ENCODE measurements at regions not wholly inside any gene's neighbourhood (a gene's known extent, or its start where the extent isn't known, plus 50 kb on each side); places are given as distances from the start of the nearest gene placed in this dataset.
"Not testable (repeated sequence)": the region's sequence is repeated elsewhere in the genome, so short reads cannot be mapped to it uniquely, and the experiment has no call there.

DNA sequence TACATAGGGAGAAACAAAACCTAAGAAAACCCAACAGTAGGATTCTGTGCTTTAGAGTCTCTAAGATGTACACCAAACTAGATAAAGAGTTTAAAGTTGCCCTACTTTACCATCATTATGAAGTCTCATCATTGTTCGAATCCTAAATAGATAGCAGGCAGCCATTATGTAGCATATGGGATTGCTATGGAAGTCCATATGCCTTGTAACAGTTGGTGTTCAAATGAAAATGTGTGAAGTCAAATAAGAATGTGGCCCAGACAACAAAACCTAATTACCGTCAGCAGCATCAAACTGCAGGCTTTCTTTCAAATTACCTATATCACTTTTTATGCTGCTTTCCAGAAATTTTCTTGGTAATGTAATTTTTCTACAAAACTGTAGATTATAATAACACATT lies 1380.1 kb downstream of the GRIK2 start:
- peaks cover 25% of the 10 kb centered on the region for H3K9me3 Mint-ChIP-seq
- no peak overlapping the region for H3K4me3 Mint-ChIP-seq
- DNase-seq (ENCODE audit: low spot score in 2 of 2, unreplicated experiment in 2 of 2) = no peak
- H3K27me3 Mint-ChIP-seq (ENCODE audit: low read depth) = no peaks in the 10 kb centered on the region
- no peak for TF ChIP-seq CTCF (IDR thresholded peaks at IDR 0.05; ENCODE audit: unreplicated experiment)
- H3K27ac Mint-ChIP-seq = no peak overlapping the region
- peaks cover 12% of the 10 kb centered on the region for H3K36me3 Mint-ChIP-seq
- no peaks in the 10 kb centered on the region for H3K4me1 Mint-ChIP-seq

DNA sequence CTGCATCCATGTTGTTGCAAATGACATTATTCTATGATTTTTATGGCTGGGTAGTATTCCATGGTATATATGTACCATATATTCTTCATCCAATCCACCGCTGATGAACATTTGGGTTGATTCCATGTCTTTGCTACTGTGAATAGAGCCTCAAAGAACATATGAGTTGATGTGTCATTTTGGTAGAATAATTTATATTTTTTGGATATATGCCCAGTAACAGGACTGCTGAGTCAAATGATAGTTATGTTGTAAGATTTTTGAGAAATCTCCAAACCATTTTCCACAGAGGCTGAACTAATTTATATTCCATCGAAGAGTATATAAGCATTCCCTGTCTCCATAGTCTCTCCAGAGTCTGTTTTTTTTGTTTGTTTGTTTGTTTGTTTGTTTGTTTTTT lies 1373.5 kb downstream of the GRIK2 start:
- Mint-ChIP-seq H3K4me1 (peaks cover 16% of the 10 kb centered on the region), H3K36me3 (peaks cover 12% of the 10 kb centered on the region), H3K27ac (no peak overlapping the region), H3K27me3 (ENCODE audit: low read depth) (no peaks in the 10 kb centered on the region), H3K4me3 (no peak overlapping the region), H3K9me3 (peaks cover 40% of the 10 kb centered on the region)
- DNase-seq (ENCODE audit: low spot score in 2 of 2, unreplicated experiment in 2 of 2) = no peak
- TF ChIP-seq CTCF (IDR thresholded peaks at IDR 0.05; ENCODE audit: unreplicated experiment) = no peak

DNA sequence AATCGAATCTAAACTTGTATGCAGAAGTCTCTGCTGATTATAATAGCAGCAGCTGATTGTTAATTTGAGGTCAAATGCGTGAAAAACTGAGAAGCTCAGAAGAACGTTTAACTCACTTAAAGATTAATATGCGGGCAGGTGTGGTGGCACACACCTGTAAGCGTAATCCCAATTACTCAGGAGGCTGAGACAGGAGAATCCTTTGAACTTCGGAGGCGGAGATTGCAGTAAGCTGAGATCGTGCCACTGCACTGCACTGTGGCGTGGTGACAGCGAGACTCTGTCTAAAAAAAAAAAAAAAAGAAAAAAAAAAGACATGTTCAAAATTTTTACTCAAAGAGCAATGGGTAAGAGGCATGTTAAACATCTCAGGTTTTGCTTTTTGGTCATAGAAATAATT lies 1370.8 kb downstream of the GRIK2 start:
- Mint-ChIP-seq H3K36me3 (peaks cover 7% of the 10 kb centered on the region), H3K4me3 (no peak overlapping the region), H3K9me3 (peaks cover 23% of the 10 kb centered on the region), H3K4me1 (peaks cover 19% of the 10 kb centered on the region), H3K27ac (no peak overlapping the region), H3K27me3 (ENCODE audit: low read depth) (no peaks in the 10 kb centered on the region)
- no peak for TF ChIP-seq CTCF (IDR thresholded peaks at IDR 0.05; ENCODE audit: unreplicated experiment)
- DNase-seq (ENCODE audit: low spot score in 2 of 2, unreplicated experiment in 2 of 2) = no peak

DNA sequence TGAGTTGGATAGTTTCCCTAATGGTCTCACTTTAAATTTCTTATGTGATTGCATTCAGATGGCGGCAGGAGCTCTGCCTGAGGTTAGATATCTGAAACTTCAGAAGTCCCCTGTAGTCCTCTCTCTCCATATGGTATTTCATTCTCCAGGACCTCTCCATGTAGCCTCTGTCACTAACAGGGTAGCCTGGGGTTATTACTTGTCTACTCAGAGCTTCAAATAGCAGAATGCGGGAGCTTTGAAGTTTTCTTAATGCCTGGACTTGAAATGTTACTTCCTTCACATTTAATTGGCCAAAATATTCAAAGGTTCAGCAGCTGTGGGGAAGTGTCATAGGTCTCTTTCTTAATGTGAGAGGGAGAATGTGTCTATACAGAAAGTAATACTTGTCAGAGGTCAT lies 1370.4 kb downstream of the GRIK2 start:
- H3K36me3 Mint-ChIP-seq = peaks cover 3% of the 10 kb centered on the region
- no peaks in the 10 kb centered on the region for H3K27me3 Mint-ChIP-seq (ENCODE audit: low read depth)
- DNase-seq (ENCODE audit: low spot score in 2 of 2, unreplicated experiment in 2 of 2) = no peak
- peaks cover 18% of the 10 kb centered on the region for H3K9me3 Mint-ChIP-seq
- H3K4me1 Mint-ChIP-seq = peaks cover 19% of the 10 kb centered on the region
- no peak overlapping the region for H3K4me3 Mint-ChIP-seq
- TF ChIP-seq CTCF (IDR thresholded peaks at IDR 0.05; ENCODE audit: unreplicated experiment) = no peak
- no peak overlapping the region for H3K27ac Mint-ChIP-seq

- Mint-ChIP-seq H3K4me3 (no peak overlapping the region), H3K9me3 (peaks cover 6% of the 10 kb centered on the region), H3K36me3 (no peaks in the 10 kb centered on the region), H3K27ac (no peak overlapping the region), H3K27me3 (ENCODE audit: low read depth) (peaks cover 2% of the 10 kb centered on the region), H3K4me1 (peaks cover 19% of the 10 kb centered on the region)
- no peak for DNase-seq (ENCODE audit: low spot score in 2 of 2, unreplicated experiment in 2 of 2)
- no peak for TF ChIP-seq CTCF (IDR thresholded peaks at IDR 0.05; ENCODE audit: unreplicated experiment)
Observed at GRCh38 chr6:102761872-102762271, 1368.4 kb downstream of the GRIK2 start.

- Mint-ChIP-seq H3K36me3 (no peaks in the 10 kb centered on the region), H3K4me3 (no peak overlapping the region), H3K4me1 (peaks cover 19% of the 10 kb centered on the region), H3K27me3 (ENCODE audit: low read depth) (peaks cover 2% of the 10 kb centered on the region), H3K27ac (no peak overlapping the region), H3K9me3 (peaks cover 11% of the 10 kb centered on the region)
- DNase-seq (ENCODE audit: low spot score in 2 of 2, unreplicated experiment in 2 of 2) = no peak
- TF ChIP-seq CTCF (IDR thresholded peaks at IDR 0.05; ENCODE audit: unreplicated experiment) = no peak
Observed at GRCh38 chr6:102759415-102759814, 1365.9 kb downstream of the GRIK2 start.

DNA sequence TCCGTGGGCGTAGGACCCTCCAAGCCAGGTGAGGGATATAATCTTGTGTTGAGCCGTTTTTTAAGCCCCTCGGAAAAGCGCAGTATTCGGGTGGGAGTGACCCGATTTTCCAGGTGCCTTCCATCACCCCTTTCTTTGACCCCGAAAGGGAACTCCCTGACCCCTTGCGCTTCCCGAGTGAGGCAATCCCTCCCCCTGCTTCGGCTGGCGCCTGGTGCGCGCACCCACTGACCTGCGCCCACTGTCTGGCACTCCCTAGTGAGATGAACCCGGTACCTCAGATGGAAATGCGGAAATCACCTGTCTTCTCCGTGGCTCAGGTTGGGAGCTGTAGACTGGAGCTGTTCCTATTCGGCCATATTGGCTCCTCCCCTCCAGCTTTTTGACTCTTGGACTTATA lies 1365.0 kb downstream of the GRIK2 start:
- H3K27ac Mint-ChIP-seq; H3K4me3 Mint-ChIP-seq; H3K27me3 Mint-ChIP-seq (ENCODE audit: low read depth); H3K36me3 Mint-ChIP-seq; DNase-seq (ENCODE audit: low spot score in 2 of 2, unreplicated experiment in 2 of 2): not testable (repeated sequence)
- Mint-ChIP-seq H3K9me3 (peaks cover 11% of the 10 kb centered on the region), H3K4me1 (peaks cover 14% of the 10 kb centered on the region)
